ES-I3 (cell line): ENCODE measurements at regions not wholly inside any gene's neighbourhood (a gene's known extent, or its start where the extent isn't known, plus 50 kb on each side); places are given as distances from the start of the nearest gene placed in this dataset.
"Not testable (repeated sequence)": the region's sequence is repeated elsewhere in the genome, so short reads cannot be mapped to it uniquely, and the experiment has no call there.

ENCODE experiments used
- H3K36me3 ChIP-seq: 2 replicates; pipeline ENCODE4 v1.6.1; 2013; ENCODE audit warnings: mild to moderate bottlenecking, low read length, control low read depth, moderate library complexity; ENCODE audit not compliant: insufficient read depth
- H3K4me1 ChIP-seq: 2 replicates; pipeline ENCODE4 v1.6.1; 2013; ENCODE audit warnings: mild to moderate bottlenecking, control low read depth, low read length; ENCODE audit not compliant: insufficient read depth
- H3K9ac ChIP-seq: 2 replicates; pipeline ENCODE4 v1.6.1; 2013; ENCODE audit warnings: low read depth, mild to moderate bottlenecking, low read length, moderate library complexity
- H3K9me3 ChIP-seq: 2 replicates; pipeline ENCODE4 v1.6.1; 2013; ENCODE audit warnings: mild to moderate bottlenecking, low read length, moderate library complexity; ENCODE audit not compliant: control insufficient read depth, insufficient read depth

DNA sequence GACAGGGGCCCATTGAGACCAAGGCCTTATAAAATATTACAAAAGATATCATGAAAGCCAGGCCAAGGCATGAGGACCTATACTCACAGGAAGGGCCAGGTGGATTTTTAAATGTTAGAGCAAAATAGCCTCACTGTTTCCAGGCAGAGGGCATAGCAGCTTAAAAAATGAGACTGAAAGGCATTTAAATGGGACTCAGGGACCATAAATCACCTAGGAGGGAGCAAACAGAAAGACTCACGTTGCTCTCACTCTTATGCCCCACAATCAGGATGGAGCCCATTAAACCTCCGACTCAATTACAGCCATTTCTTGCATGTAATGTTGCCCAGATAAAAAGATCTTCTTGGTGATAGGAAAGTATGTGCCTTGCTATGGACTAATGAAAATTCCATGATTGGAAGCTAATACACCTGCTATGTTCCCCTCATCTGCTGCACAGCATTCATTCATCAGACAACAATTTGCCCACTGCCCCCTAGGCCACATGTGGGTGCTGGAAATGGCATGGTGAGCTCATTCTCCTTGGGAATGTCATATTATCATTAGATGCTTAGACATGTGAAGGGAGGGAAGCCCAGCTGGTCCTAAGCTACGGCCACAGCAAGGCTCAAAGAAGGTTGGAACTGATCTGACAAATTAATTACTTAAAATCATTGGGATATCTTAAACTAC lies 128.6 kb upstream of the GRIA1 start:
- no peaks in the 10 kb centered on the region for H3K4me1 ChIP-seq
- H3K9me3 ChIP-seq: no peaks in the 10 kb centered on the region
- H3K36me3 ChIP-seq: no peaks in the 10 kb centered on the region
- H3K9ac ChIP-seq: no peak overlapping the region

DNA sequence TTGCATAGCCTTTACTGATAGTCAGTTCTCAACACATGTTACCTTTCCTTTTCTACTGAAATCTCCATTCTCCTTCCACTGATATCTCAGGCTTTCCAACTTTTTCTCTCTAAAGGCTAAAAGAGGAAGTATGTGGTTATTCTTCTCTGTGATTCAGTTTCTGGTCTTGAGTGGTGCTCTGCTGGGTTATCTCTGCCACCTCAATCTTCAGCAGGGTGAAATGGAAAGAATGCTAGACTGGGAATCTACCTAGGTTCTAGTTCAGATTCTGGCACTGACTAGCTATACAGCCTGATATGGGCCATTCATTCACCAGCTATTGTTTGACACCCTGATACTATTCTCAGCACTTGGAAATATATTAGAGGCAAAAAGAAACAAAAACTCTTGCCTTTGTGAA lies 124.9 kb upstream of the GRIA1 start:
- no peaks in the 10 kb centered on the region for H3K9me3 ChIP-seq
- no peaks in the 10 kb centered on the region for H3K4me1 ChIP-seq
- no peak overlapping the region for H3K9ac ChIP-seq

DNA sequence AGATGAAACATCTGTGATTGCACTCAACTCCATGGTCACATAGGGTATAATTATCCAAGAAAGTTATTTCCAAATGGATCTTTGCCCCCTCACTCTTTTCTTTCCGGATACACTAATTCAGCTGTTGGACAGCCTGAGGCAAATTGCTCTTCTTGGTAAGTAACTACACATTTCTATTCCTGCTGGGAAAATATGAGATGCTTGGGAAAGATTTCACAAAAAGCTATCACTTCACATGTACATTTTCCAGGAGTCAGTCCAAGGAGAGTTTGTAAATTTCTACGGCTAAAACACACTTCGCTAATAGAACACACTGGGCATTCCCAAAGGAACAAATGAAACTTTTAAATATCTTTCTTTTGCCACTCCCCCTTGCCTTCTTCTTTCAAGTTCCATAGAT lies 123.0 kb upstream of the GRIA1 start:
- Histone ChIP-seq H3K36me3 (no peaks in the 10 kb centered on the region), H3K9me3 (no peaks in the 10 kb centered on the region), H3K4me1 (no peaks in the 10 kb centered on the region), H3K9ac (no peak overlapping the region)

More for the DNA sequence above, 124.9 kb upstream of the GRIA1 start:
- no peaks in the 10 kb centered on the region for H3K36me3 ChIP-seq

DNA sequence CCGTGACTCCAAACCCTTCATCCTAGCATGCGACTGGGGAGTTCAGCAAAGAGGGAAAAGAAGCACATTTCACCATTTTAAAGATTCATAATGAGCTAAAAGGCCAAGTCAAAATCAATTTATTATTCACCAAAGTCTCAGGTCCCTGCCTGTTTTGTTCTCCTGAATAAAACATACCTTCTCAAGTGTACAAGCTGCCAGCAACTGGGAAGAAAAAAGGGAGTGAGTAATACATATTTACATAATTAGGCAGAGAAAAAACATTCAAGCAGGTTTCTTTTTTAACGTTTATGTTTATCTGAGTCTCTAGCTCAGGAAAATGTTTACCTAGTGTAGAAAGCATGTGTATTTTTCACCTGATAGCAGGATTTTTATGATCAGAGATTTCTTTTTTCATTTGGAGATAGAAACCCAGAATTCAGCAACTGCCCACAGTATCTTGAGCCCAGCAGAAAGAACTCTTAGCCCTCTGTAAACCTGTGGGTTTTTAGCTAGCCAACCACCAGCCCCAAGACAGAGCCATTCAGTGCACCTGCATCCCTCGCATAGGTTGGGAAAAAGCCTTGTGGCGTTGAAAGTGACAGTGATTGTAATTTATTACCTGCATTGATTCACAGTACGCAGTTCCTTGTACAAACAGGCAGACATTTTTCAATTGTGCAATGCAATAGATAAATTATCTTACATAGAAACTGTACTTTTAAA lies 117.9 kb upstream of the GRIA1 start:
- no peaks in the 10 kb centered on the region for H3K36me3 ChIP-seq
- H3K9me3 ChIP-seq: no peaks in the 10 kb centered on the region
- H3K4me1 ChIP-seq: no peaks in the 10 kb centered on the region
- H3K9ac ChIP-seq: no peak overlapping the region

DNA sequence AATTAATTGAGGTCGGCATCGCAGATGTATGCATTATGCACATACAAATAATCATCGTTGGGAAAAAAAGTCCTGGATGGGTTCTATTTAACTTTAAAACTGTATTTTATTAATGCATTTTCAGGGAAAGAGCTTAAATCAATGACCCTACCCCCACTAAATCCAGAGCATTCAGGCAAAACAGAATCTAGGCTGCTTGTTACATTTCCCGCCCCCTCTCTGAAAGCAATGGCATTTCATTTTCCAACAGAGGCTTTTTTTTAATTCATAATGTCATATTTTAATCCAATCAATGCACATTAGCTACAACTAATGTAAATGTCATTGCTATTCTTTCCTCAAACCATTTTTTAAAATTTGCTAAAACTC lies 117.4 kb upstream of the GRIA1 start:
- Histone ChIP-seq H3K9me3 (no peaks in the 10 kb centered on the region), H3K9ac (no peak overlapping the region), H3K4me1 (no peaks in the 10 kb centered on the region), H3K36me3 (no peaks in the 10 kb centered on the region)

DNA sequence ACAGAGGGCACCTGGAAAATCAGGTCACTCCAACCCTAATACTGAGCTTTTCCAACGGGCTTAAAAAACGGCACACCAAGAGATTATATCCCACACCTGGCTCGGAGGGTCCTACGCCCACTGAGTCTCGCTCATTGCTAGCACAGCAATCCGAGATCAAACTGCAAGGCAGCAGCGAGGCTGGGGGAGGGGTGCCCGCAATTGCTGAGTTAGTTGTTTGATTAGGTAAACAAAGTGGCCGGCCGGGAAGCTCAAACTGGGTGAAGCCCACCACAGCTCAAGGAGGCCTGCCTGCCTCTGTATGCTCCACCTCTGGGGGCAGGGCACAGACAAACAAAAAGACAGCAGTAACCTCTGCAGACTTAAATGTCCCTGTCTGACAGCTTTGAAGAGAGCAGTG lies 108.8 kb upstream of the GRIA1 start:
- H3K36me3 ChIP-seq, H3K9me3 ChIP-seq, H3K4me1 ChIP-seq, H3K9ac ChIP-seq: not testable (repeated sequence)

DNA sequence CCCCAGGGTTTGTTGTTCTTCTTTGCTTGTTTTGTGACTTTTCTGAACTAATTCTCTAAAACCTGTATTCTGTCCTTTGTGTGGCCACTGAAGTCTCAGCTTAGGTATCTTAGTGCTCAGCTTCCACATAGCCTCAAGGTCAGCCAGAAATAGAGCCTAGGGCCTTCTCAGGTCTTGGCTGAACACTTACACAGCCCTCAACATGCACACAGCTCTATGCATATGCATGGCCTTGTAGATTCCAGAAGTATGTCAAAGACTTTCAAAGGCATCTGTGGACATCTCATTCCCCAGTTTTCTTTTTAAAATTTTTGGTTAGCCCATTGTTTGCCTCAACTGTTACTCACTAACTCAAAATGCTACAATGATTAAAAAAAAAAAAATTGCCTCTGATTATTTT lies 99.9 kb upstream of the GRIA1 start:
- Histone ChIP-seq H3K9ac (no peak overlapping the region), H3K9me3 (no peaks in the 10 kb centered on the region), H3K4me1 (no peaks in the 10 kb centered on the region), H3K36me3 (no peaks in the 10 kb centered on the region)

DNA sequence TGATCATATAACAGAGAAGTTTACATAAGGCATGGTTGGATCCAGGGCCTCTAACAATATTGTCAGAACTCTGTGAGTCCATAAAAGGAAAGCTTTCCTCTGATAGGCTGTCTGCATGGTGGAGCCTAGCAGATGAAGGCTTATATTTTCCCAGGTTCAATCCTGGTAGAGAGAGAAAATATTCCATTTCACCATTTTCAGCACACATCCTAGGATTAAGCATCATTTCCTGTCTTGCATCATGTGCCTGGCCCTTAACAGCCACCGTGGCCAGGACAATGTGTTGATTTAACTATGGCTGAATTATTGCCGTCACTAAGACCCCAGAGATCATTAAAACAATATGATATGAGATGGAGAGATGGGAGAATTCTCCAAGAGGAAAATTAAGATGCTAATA lies 90.9 kb upstream of the GRIA1 start:
- no peaks in the 10 kb centered on the region for H3K36me3 ChIP-seq
- H3K9ac ChIP-seq: no peak overlapping the region
- no peaks in the 10 kb centered on the region for H3K4me1 ChIP-seq
- no peaks in the 10 kb centered on the region for H3K9me3 ChIP-seq

DNA sequence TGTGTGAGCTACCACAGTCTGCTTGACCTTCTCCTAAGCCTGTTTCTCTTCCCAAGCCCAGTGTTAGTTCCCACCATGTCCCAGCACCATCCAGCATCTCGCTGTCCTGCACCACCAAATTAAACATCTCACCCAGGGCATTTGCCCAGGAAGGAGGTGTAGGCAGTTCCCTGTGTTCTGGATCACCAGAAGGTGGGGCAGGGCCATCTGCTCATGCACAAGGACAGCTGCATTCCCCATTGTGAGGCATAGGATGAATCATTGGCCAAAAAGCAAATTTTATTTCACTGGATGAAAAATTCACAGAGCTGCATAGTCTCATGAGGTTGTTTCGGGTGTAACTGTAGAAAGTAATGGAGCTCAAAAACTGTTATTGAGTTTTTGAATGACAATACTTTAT lies 89.5 kb upstream of the GRIA1 start:
- Histone ChIP-seq H3K4me1 (no peaks in the 10 kb centered on the region), H3K36me3 (no peaks in the 10 kb centered on the region), H3K9me3 (no peaks in the 10 kb centered on the region), H3K9ac (no peak overlapping the region)

DNA sequence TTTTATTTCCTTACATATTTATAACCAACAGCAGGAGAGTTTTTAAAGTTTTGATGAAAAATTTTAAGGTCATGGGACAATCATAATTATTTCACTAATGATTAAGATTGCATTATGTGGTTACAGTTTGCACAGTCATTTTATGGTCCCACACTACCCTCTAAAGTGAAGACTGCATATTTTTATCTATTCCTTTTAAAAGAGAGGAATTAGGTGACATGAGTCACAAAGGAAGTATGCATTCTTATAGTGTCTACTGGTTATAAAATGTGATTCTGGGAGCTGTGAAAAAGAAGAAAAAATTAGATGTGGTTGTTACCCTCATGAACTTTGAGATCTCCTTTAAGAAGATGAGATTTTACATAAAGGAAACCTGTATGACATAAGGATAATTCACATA lies 87.9 kb upstream of the GRIA1 start:
- no peak overlapping the region for H3K9ac ChIP-seq
- H3K4me1 ChIP-seq: no peaks in the 10 kb centered on the region; the same call in 1 of the 2 replicates
- no peaks in the 10 kb centered on the region for H3K9me3 ChIP-seq
- H3K36me3 ChIP-seq: no peaks in the 10 kb centered on the region

DNA sequence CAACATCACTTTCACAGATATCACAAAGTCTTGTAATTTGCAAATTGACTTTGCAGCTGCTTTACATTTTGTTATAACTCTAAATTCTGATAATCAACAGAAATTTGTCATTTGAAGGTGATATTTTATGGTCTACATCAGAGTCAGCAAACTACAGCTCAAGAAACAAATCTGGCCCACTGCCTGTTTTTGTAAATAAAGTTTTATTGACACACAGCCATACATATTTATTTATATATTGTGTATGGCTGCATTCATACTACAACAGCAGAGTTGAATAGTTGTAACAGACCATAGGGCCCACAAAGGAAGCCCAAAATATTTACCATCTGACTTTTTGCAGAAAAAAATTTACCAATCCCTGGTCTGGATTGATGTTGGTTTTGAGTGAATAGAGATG lies 87.0 kb upstream of the GRIA1 start:
- H3K9ac ChIP-seq: no peak overlapping the region
- H3K9me3 ChIP-seq: no peaks in the 10 kb centered on the region
- H3K4me1 ChIP-seq: no peaks in the 10 kb centered on the region; the same call in 1 of the 2 replicates
- no peaks in the 10 kb centered on the region for H3K36me3 ChIP-seq

DNA sequence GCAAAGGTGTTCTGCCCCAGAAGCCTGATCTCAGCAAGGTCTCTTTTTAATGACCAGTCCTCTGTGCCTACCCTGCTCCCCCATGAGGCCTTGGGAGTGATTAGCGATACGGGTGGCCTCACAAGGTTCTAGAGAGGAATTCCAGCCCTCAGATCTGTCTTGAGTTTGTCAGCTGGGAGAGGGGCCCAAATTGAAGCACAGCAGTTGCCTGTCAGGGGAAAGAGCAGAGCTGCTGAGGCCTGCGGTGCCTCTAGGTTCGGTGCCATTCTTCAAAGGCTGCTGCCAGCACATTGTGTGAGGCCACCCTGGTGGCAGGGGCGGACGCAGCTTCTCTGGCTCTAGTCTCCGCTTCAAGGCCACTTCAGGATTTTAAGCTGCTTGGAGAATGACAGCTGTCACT lies 85.7 kb upstream of the GRIA1 start:
- Histone ChIP-seq H3K4me1 (no peaks in the 10 kb centered on the region; the same call in 1 of the 2 replicates), H3K36me3 (no peaks in the 10 kb centered on the region), H3K9me3 (no peaks in the 10 kb centered on the region), H3K9ac (no peak overlapping the region)

DNA sequence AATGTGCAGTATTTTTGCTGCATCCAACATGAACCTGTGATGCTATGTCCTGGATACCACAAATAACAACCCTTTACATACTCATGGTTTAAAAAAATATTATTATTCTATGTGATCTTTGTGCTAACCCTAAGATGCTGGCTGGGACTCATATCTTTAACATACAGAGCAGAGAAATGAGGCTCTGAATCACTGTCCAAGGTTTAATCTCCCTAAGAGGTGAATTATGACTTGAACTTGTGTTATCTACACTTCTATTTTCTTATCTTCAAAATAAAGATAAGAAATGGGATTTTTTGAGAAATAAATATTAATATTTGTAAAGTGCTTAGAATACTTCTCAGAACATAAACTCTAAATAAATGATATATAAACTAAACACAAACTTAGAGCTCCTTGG lies 68.8 kb upstream of the GRIA1 start:
- H3K9me3 ChIP-seq: no peaks in the 10 kb centered on the region

DNA sequence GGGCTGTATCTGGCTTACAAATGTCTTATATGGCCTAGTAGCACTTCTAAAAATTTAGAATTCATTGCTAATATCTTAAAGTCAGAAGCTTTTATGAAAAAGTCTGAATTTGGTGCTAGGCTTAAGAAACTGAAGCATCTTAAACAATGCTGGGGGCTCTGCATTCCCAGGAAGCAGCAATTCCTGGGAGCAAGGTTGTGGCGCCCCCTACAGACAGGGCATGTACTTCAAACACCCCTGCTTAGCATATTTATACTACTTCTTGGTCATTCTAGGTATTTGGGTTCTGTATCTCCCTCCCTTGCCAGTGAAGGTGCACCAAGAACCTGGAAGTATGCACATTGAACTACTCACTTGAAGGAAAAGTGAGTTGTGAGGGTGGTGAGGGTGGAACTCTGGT lies 64.6 kb upstream of the GRIA1 start:
- Histone ChIP-seq H3K36me3 (no peaks in the 10 kb centered on the region), H3K4me1 (peaks cover 26% of the 10 kb centered on the region), H3K9ac (no peak overlapping the region), H3K9me3 (no peaks in the 10 kb centered on the region)

More for the DNA sequence above, 68.8 kb upstream of the GRIA1 start:
- H3K4me1 ChIP-seq: peaks cover 15% of the 10 kb centered on the region
- H3K36me3 ChIP-seq: no peaks in the 10 kb centered on the region
- no peak overlapping the region for H3K9ac ChIP-seq

DNA sequence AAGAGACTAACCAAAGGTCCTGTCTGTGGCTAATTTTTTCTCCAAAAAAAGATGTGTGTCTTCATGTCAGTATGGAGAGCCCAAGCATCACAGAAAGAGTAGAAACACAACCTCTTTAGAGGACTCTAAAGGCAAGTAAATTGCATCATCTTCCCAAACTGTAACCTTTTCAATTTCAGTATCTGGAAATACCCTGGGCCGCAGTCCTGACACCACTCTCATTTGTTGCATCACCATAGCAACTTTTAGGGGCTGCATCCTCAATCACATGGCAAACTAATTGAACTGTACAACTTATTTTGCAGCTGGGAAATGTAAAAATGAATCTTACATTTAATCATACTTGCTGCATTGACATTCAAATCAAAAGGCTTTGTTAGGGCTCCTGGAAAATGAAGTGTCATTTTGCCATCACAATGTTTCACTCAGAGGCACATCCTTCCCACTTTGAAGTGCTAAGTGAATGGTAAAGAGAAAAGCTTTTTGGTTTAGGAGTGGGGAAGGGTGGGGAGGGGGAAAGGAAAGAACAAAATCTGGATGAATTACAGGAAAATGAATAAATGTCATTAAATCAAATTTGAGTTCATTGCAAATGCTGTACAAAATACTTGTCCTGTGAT lies 60.6 kb upstream of the GRIA1 start:
- peaks cover 17% of the 10 kb centered on the region for H3K4me1 ChIP-seq

More for the DNA sequence above, 60.6 kb upstream of the GRIA1 start:
- H3K9ac ChIP-seq: no peak overlapping the region
- no peaks in the 10 kb centered on the region for H3K36me3 ChIP-seq
- H3K9me3 ChIP-seq: no peaks in the 10 kb centered on the region
